Right hindlimb (tissue), 1 donor: ENCODE measurements at regions not wholly inside any gene's neighbourhood (a gene's known extent, or its start where the extent isn't known, plus 50 kb on each side); places are given as distances from the start of the nearest gene placed in this dataset.
"Not testable (repeated sequence)": the region's sequence is repeated elsewhere in the genome, so short reads cannot be mapped to it uniquely, and the experiment has no call there.

Experiments
- DNase-seq: peaks from one replicate; pipeline ENCODE4 v3.0.0-alpha.2; 2018

DNA sequence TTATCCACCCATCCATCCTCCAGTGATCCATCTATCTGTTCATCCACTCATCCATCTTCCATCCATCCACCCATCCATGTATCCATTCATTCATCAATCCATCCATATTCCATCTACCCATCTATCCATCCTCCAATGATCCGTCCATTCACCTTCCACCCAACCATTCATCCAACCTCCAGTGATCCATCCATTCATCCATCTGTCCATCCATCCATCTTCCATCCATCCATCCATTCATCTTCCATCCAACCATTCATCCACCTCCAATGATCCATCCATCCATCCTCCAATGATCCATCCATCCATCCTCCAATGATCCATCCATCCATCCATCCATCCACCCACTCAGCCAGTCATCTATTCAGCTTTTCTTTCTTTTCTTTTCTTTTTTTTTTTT lies 156.5 kb upstream of the WSCD1 start:
- DNase-seq = no peak

DNA sequence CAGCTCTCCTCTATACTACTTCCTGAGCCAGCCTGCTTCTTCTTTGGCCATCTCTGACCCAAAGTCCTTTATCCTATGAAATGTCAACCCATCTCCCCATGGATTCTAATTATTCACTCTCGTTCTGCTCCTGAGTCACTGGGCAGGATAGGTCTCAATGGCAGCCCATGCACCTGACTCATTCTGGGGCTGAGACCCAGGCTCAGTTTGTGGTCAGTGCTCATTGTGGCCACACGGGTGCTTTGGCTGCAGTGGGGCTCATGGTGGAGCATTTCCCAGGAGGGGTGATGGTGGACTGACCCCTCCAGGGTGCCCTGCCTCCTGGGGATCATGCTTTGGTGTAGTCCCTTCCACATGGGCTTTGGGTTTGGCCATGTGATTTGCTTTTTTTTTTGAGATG lies 154.8 kb upstream of the WSCD1 start:
- DNase-seq = no peak

- DNase-seq = no peak
These were observed 151.1 kb upstream of the WSCD1 start for GRCh38 chr17:5919089-5919488.

DNA sequence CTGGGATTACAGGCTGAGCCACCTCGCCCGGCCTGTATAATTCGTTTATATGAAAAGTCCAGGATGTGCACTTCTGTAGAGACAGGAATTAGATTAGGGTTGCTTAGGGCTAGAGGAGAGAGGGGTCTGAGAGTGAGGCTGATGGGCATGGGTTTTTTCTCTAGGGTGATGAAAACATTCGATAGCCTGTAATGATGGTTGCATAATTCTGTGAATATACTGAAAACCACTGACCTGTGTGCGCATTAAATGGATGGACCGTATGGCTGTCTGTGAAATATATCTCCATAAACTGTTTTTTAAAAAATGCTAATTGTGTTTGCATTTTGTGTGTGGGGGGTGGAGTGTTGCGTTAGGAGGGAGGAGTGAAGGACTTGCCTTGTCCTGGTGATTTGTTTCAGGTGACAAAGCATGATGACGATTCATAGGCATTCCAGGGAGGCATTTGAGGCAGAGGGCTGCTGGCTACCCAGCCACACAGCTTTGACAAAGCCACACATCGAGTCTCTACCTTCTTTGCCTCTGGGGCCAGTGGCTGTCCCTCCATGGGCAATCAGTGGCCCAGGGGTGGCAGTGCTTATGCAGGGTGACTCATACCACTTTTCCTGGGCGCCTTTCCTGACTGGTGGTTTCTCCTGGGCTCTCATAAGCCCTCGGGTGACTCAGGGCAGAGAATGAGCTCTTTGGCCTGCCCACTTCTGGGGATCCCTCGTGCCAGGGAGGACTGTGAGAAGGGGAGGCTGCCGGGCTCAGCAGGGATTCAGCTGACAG lies 148.5 kb upstream of the WSCD1 start:
- DNase-seq = no peak

DNA sequence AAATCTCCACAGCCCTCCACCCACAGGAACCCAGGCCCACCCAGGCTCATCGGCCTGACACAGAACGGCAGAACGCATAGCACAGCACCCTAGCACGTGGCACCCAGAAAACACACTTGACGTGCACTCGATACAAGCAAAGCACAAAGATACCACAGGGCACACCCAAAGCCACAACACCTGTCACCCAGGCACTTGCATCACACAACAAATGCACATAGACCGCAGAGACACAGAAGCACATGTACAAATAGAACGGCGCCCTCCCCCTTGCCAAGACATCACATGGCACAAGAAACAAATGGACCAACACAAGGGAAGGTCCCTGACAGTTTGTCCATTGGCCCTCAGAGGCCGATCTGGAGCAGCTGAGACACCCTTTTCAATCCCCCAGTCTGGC lies 147.7 kb upstream of the WSCD1 start:
- peak; percentile 32 for DNase-seq

DNA sequence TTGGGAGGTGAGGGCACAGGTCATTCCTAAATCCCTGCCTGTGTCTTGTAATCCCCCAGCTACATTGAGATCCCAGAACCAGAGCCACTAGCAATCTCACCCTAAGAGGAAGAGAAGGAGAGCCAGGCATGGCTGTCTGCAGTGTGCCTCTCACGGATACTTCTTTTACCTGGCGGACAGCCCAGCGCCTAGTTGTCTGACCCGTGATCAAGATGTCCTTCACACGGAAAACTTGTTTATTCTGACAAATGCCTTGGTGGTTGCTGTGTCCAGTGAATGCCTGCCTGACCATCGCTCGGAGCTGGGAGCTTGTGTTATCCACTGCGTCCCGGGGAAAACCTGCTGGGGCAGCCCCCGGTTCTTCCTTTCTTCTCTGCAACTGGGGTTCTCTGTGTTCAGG lies 140.5 kb upstream of the WSCD1 start:
- no peak for DNase-seq

- DNase-seq = not testable (repeated sequence)
These were observed 139.6 kb upstream of the WSCD1 start for GRCh38 chr17:5930555-5930954.

- DNase-seq = no peak
These were observed 138.6 kb upstream of the WSCD1 start for GRCh38 chr17:5931616-5932015.

DNA sequence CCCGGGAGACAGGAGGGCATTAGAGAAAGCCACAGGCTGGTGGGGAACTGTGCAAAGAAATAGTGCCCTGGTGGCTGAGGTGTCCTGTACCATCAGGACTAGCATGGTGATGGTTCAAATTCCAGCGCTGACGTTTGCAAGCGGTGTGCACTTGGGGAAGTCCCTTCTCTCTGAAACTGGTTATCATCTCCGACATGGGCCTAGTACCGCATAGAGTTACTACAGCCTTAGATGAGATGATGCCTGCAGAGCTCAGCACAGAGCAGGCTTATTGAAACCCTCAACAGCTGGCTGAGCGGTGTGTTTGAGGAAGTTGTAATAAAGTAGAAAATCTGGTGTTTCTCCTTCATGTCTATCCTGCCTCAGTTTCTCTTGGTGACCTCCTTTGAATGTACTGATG lies 136.7 kb upstream of the WSCD1 start:
- DNase-seq = no peak

GRCh38 chr17:5941258-5941657 lies 128.9 kb upstream of the WSCD1 start:
- DNase-seq = no peak

GRCh38 chr17:5942687-5943086 lies 127.5 kb upstream of the WSCD1 start:
- DNase-seq = no peak

DNA sequence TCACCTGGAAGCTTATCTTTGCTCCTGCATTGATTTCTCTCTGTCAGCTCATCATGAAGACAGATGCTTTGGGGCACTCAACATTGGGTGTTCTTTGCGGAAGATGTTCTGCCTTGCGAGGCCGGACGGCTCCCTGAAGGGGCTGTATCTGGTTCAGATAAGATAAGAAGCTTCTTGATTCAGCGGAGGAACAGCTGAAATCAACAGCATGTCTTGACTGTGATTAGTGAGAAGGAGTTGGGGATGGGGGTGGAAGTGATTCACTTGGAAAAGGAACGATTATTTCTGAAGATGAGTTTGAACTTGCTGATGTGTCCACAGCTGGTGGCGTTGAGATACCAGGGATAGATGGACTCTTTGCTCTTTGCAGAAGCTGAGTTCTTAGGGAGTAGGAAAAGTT lies 126.9 kb upstream of the WSCD1 start:
- DNase-seq = no peak

GRCh38 chr17:5943982-5944381 lies 126.2 kb upstream of the WSCD1 start:
- no peak for DNase-seq

DNA sequence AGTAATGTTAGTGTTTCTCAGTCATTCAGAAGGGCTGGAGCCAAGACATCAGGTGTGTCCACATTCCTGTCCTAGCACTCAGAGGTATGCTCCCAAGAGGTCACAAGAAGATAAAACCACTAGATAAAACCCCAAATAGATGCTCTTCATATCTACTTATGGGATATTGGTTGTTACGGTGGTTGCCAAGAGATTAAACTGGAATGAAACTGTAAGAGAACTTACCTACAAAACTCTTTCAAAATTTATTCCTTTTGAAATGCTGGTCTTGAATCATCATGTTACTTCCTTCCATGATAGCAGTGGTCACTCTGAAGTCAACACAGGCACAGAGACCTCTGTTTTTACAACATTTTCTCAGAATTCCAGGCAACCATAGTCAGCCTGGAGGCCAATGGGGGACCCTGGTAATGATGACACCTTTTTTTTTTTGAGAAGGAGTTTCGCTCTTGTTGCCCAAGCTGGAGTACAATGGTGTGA lies 122.4 kb upstream of the WSCD1 start:
- DNase-seq = no peak

DNA sequence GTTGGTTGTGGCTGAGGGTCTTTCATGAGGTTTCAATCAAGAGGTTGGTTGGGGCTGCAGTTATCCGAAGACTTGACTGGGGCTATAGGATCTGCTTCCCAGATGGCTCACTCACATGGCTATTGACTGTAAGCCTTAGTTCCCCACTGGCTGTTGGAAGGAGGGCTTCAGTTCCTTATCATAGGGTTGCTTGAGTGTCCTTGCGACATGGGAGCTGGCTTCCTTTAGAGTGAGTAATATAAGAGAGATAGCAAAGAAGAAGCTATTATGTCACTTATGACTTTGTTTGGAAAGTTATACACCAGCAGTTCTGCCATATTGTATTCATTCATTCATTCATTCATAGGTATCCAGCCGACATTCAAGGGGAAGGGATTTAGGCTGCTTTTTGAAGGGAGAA lies 121.4 kb upstream of the WSCD1 start:
- DNase-seq = no peak

DNA sequence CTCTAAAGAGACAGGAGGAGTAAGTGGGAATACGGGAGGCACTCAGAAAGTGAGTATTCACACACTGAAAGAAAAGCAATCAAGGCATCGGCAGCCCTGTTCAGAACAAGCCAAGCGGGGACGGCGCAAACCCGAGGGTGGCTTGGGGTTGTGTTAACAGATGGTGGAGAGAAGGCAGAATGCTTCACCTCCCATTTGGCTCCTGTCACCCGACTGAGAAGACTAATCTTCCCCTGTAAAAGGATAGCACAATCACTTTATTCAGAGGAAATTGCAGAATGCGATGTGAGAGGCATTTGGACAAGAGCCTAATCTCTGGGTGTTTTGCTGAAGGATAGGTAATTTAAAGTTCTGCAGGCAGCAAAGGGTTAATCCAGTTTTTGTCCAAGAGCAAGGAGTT lies 119.3 kb upstream of the WSCD1 start:
- DNase-seq = no peak

DNA sequence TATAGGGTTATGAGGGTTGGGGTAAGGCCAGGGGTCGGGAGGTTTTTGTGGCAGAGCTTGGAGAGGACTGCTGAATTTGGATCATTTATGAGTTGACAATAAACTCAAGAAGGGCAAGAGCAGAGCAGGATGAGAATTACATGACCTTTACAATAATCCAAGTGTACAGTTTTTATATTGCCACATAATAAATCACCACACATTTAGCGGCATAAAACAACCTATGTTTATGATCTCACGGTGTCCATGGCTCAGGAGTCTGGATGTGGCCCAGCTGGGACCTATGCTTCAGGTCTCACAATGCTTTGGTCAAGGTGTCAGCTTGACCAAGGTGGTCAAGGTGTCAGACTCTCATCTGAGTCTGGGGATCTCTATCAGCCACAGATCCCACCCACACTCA lies 118.3 kb upstream of the WSCD1 start:
- no peak for DNase-seq

DNA sequence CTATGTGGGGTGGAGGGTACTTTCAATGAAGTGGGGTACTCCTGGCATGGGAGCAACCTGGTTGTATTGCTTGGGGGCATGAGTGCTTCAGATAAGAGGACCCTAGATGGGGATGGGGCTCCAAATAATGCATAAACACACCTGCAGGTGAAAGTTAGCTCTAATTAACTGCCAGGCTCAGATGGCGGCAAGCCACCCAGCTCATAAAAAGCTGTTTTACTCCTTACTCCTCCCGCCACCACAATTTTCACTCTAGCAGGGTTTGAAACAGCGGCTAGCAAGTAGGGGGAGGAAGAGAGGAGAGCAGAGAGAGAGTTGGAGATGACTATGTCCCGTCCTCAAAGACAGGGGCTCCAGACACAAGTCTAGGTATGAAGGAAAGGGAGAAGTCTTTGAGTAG lies 117.7 kb upstream of the WSCD1 start:
- DNase-seq = no peak

- DNase-seq = no peak
These were observed 114.4 kb upstream of the WSCD1 start for GRCh38 chr17:5955764-5956163.

- DNase-seq = no peak
These were observed 111.3 kb upstream of the WSCD1 start for GRCh38 chr17:5958850-5959249.

DNA sequence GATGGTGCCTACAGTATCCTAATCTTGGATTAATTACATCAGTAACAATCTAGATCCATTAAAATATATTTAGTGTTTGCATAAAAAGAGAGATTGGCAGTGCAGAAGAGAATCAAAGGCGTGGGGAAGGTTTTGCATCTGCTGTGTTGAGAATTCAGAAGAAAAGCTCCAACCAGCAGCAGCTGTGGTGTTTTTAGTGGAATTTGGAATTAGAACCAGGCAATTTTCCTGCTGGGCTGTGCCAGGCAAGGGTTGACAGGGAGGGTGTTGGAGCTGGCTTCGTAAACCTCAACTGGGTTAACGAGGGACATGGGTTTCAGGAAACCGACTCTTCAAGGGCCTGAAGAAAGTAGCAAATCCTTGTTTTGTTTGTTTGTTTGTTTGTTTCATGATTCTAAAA lies 107.8 kb upstream of the WSCD1 start:
- peak; percentile 41 for DNase-seq

GRCh38 chr17:5971969-5972368 lies 98.2 kb upstream of the WSCD1 start:
- DNase-seq = no peak

GRCh38 chr17:5973410-5973809 lies 96.8 kb upstream of the WSCD1 start:
- no peak for DNase-seq

GRCh38 chr17:5975661-5976060 lies 94.5 kb upstream of the WSCD1 start:
- DNase-seq = peak; percentile 33

DNA sequence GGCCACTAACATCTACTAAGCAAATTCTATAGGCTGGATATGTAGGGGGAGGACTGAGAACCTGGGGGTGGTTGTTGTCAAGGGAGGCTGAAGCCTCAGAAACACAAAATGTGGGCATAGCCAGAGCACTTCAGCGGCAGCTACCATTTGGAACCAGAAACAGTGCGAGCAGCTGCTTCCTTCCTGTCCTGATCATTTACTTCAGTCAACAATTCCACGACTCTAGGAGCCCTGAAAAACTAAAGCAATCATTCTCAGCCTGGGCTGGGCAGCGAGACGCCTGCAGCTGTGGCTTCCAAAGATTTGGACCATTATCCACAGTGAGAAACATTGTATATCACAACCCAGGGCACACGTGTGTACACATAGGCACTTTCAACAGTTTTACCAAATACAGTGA lies 93.9 kb upstream of the WSCD1 start:
- DNase-seq = peak; percentile 31
